ENCODE measurements at regions not wholly inside any gene's neighbourhood (a gene's known extent, or its start where the extent isn't known, plus 50 kb on each side); places are given as distances from the start of the nearest gene placed in this dataset.

GRCh38 chr20:22074635-22075034 lies 369.2 kb downstream of the PAX1 start:
- Histone ChIP-seq H3K4me2 (replicated peaks; ENCODE audit: extremely low read depth, low read length, poor library complexity, severe bottlenecking) (no peak overlapping the region), H2AFZ (ENCODE audit: insufficient read depth, low read depth, low read length, poor library complexity, severe bottlenecking) (no peak overlapping the region), H4K20me1 (ENCODE audit: insufficient read depth, low read length) (no peaks in the 10 kb centered on the region), H3K4me1 (ENCODE audit: control insufficient read depth in 1 of 2, insufficient read depth in 2 of 2, low read length in 2 of 2) (no peaks in the 10 kb centered on the region), H3K4me3 (replicated peaks in 1 of 3; ENCODE audit: low read depth in 2 of 3, low read length in 3 of 3) (no peak overlapping the region), H3K27me3 (ENCODE audit: control insufficient read depth in 2 of 2, insufficient read depth in 2 of 2, low read length in 2 of 2) (no peaks in the 10 kb centered on the region), H3K79me2 (ENCODE audit: insufficient read depth, low read length) (no peaks in the 10 kb centered on the region), H3K9ac (ENCODE audit: insufficient read depth, low read length, poor library complexity, severe bottlenecking) (no peak overlapping the region), H3K9me3 (replicated peaks in 1 of 2; ENCODE audit: control insufficient read depth in 1 of 2, insufficient read depth in 1 of 2, low read length in 2 of 2) (peaks cover 0 to 7% of the 10 kb centered on the region in 2 donors), H3K27ac (ENCODE audit: low read depth in 1 of 2, low read length in 2 of 2) (no peak overlapping the region), H3K36me3 (replicated peaks in 1 of 2; ENCODE audit: control insufficient read depth in 1 of 2, insufficient read depth in 2 of 2, low read length in 2 of 2) (no peaks in the 10 kb centered on the region)
- H3K4me3 Mint-ChIP-seq, result no peak overlapping the region
- no peaks in the 10 kb centered on the region for H3K4me1 Mint-ChIP-seq
- intact Hi-C loops (cut with micrococcal nuclease), result no loop called here
- no peaks in the 10 kb centered on the region for H3K36me3 Mint-ChIP-seq
- WGBS (ENCODE audit: insufficient coverage), result no CpG with 5 or more reads among the region's 1 CpG
- no peak overlapping the region for H3K27ac Mint-ChIP-seq
- no peak for DNase-seq
- H3K27me3 Mint-ChIP-seq (ENCODE audit: low read depth in 3 of 3), result no peaks in the 10 kb centered on the region
- TF ChIP-seq CTCF (IDR thresholded peaks at IDR 0.05), result no peak
- H3K9me3 Mint-ChIP-seq, result peaks cover 0 to 10% (median 3%) of the 10 kb centered on the region in 7 donors

GRCh38 chr20:22071841-22072240 lies 366.4 kb downstream of the PAX1 start:
- Histone ChIP-seq H3K27ac (ENCODE audit: low read depth in 1 of 2, low read length in 2 of 2) (no peak overlapping the region), H3K27me3 (ENCODE audit: control insufficient read depth in 2 of 2, insufficient read depth in 2 of 2, low read length in 2 of 2) (no peaks in the 10 kb centered on the region), H3K4me1 (ENCODE audit: control insufficient read depth in 1 of 2, insufficient read depth in 2 of 2, low read length in 2 of 2) (no peaks in the 10 kb centered on the region), H3K36me3 (replicated peaks in 1 of 2; ENCODE audit: control insufficient read depth in 1 of 2, insufficient read depth in 2 of 2, low read length in 2 of 2) (no peaks in the 10 kb centered on the region), H3K9ac (ENCODE audit: insufficient read depth, low read length, poor library complexity, severe bottlenecking) (no peak overlapping the region), H2AFZ (ENCODE audit: insufficient read depth, low read depth, low read length, poor library complexity, severe bottlenecking) (no peak overlapping the region), H3K79me2 (ENCODE audit: insufficient read depth, low read length) (no peaks in the 10 kb centered on the region), H3K4me3 (replicated peaks in 1 of 3; ENCODE audit: low read depth in 2 of 3, low read length in 3 of 3) (no peak overlapping the region), H3K4me2 (replicated peaks; ENCODE audit: extremely low read depth, low read length, poor library complexity, severe bottlenecking) (no peak overlapping the region), H3K9me3 (replicated peaks in 1 of 2; ENCODE audit: control insufficient read depth in 1 of 2, insufficient read depth in 1 of 2, low read length in 2 of 2) (peaks cover 0 to 13% of the 10 kb centered on the region in 2 donors), H4K20me1 (ENCODE audit: insufficient read depth, low read length) (no peaks in the 10 kb centered on the region)
- Mint-ChIP-seq H3K27me3 (ENCODE audit: low read depth in 3 of 3) (no peaks in the 10 kb centered on the region), H3K4me1 (no peaks in the 10 kb centered on the region), H3K4me3 (no peak overlapping the region), H3K27ac (no peak overlapping the region), H3K36me3 (no peaks in the 10 kb centered on the region), H3K9me3 (peaks cover 0 to 16% (median 9%) of the 10 kb centered on the region in 7 donors)
- TF ChIP-seq CTCF (IDR thresholded peaks at IDR 0.05), result no peak
- DNase-seq, result no peak
- intact Hi-C loops (cut with micrococcal nuclease), result no loop called here
- no CpG with 5 or more reads among the region's 2 CpGs for WGBS (ENCODE audit: insufficient coverage)

Data from CD14-positive monocyte (primary cell).